ENCODE measurements at regions not wholly inside any gene's neighbourhood (a gene's known extent, or its start where the extent isn't known, plus 50 kb on each side); places are given as distances from the start of the nearest gene placed in this dataset.

GRCh38 chr9:89869793-89870580 lies 265.2 kb downstream of the GADD45G start:
- Histone ChIP-seq H3K4me2 (ENCODE audit: low read length) (no peak overlapping the region), H4K20me1 (ENCODE audit: insufficient read depth, low read length) (no peaks in the 10 kb centered on the region), H3K9me3 (ENCODE audit: low read length) (no peaks in the 10 kb centered on the region), H3K36me3 (ENCODE audit: insufficient read depth, low read length) (no peaks in the 10 kb centered on the region), H3K27ac (ENCODE audit: low read depth, low read length, poor library complexity, severe bottlenecking) (no peak overlapping the region), H2AFZ (ENCODE audit: low read length) (no peak overlapping the region), H3K9me2 (ENCODE audit: insufficient read depth, low read length) (no peaks in the 10 kb centered on the region), H3K4me1 (ENCODE audit: insufficient read depth, low read length, poor library complexity, severe bottlenecking) (no peaks in the 10 kb centered on the region), H3K79me2 (ENCODE audit: insufficient read depth, low read depth, low read length) (no peaks in the 10 kb centered on the region), H3K4me3 (ENCODE audit: low read depth, low read length, poor library complexity, severe bottlenecking) (no peak overlapping the region)
- no peak for DNase-seq (ENCODE audit: low spot score)
- CTCF ChIA-PET (ENCODE audit: unreplicated experiment), result no interaction called here
- no peak for TF ChIP-seq CTCF (conservative IDR thresholded peaks at IDR 0.05; ENCODE audit: low read length)
- TF ChIP-seq EZH2phosphoT487 (IDR thresholded peaks at IDR 0.05; ENCODE audit: borderline replicate concordance, low read depth, low read length), result no peak
- BruUV-seq (replicated peaks), result no TSS peak
- intact Hi-C loops (cut with micrococcal nuclease; ENCODE audit: unreplicated experiment), result no loop called here
- POLR2A ChIA-PET, result no interaction called here

GRCh38 chr9:89871871-89872331 lies 267.1 kb downstream of the GADD45G start:
- BruUV-seq (replicated peaks), result no TSS peak
- Histone ChIP-seq H4K20me1 (ENCODE audit: insufficient read depth, low read length) (no peaks in the 10 kb centered on the region), H3K9me3 (ENCODE audit: low read length) (no peaks in the 10 kb centered on the region), H3K36me3 (ENCODE audit: insufficient read depth, low read length) (no peaks in the 10 kb centered on the region), H3K27ac (ENCODE audit: low read depth, low read length, poor library complexity, severe bottlenecking) (no peak overlapping the region), H3K4me3 (ENCODE audit: low read depth, low read length, poor library complexity, severe bottlenecking) (no peak overlapping the region), H3K9me2 (ENCODE audit: insufficient read depth, low read length) (no peaks in the 10 kb centered on the region), H3K4me2 (ENCODE audit: low read length) (no peak overlapping the region), H2AFZ (ENCODE audit: low read length) (no peak overlapping the region), H3K79me2 (ENCODE audit: insufficient read depth, low read depth, low read length) (no peaks in the 10 kb centered on the region), H3K4me1 (ENCODE audit: insufficient read depth, low read length, poor library complexity, severe bottlenecking) (no peaks in the 10 kb centered on the region)
- TF ChIP-seq EZH2phosphoT487 (IDR thresholded peaks at IDR 0.05; ENCODE audit: borderline replicate concordance, low read depth, low read length), result no peak
- no peak for TF ChIP-seq CTCF (conservative IDR thresholded peaks at IDR 0.05; ENCODE audit: low read length)
- POLR2A ChIA-PET, result no interaction called here
- intact Hi-C loops (cut with micrococcal nuclease; ENCODE audit: unreplicated experiment), result no loop called here
- DNase-seq (ENCODE audit: low spot score), result no peak
- CTCF ChIA-PET (ENCODE audit: unreplicated experiment), result no interaction called here

GRCh38 chr9:89872426-89872912 lies 267.7 kb downstream of the GADD45G start:
- no peak for DNase-seq (ENCODE audit: low spot score)
- no peak overlapping the region for H2AFZ ChIP-seq (ENCODE audit: low read length)
- no peak overlapping the region for H3K4me3 ChIP-seq (ENCODE audit: low read depth, low read length, poor library complexity, severe bottlenecking)
- no peaks in the 10 kb centered on the region for H3K36me3 ChIP-seq (ENCODE audit: insufficient read depth, low read length)
- POLR2A ChIA-PET, result no interaction called here
- TF ChIP-seq EZH2phosphoT487 (IDR thresholded peaks at IDR 0.05; ENCODE audit: borderline replicate concordance, low read depth, low read length) (no peak), CTCF (conservative IDR thresholded peaks at IDR 0.05; ENCODE audit: low read length) (no peak)
- H3K9me3 ChIP-seq (ENCODE audit: low read length), result no peaks in the 10 kb centered on the region
- BruUV-seq (replicated peaks), result no TSS peak
- H3K4me2 ChIP-seq (ENCODE audit: low read length), result no peak overlapping the region
- no peaks in the 10 kb centered on the region for H4K20me1 ChIP-seq (ENCODE audit: insufficient read depth, low read length)
- no peaks in the 10 kb centered on the region for H3K4me1 ChIP-seq (ENCODE audit: insufficient read depth, low read length, poor library complexity, severe bottlenecking)
- H3K27ac ChIP-seq (ENCODE audit: low read depth, low read length, poor library complexity, severe bottlenecking), result no peak overlapping the region
- no peaks in the 10 kb centered on the region for H3K79me2 ChIP-seq (ENCODE audit: insufficient read depth, low read depth, low read length)
- no peaks in the 10 kb centered on the region for H3K9me2 ChIP-seq (ENCODE audit: insufficient read depth, low read length)
- intact Hi-C loops (cut with micrococcal nuclease; ENCODE audit: unreplicated experiment), result no loop called here
- CTCF ChIA-PET (ENCODE audit: unreplicated experiment), result no interaction called here

All from OCI-LY7 (cell line).